ENCODE measurements at regions not wholly inside any gene's neighbourhood (a gene's known extent, or its start where the extent isn't known, plus 50 kb on each side); places are given as distances from the start of the nearest gene placed in this dataset.

Small RNAs in the stretch of these regions (small RNA-seq; reads per million reads assigned to genes)
- gene AC026951.2 (ENCODE audit: insufficient read depth in 2 of 3, insufficient read length in 3 of 3, low read depth in 2 of 3, low replicate concordance in 1 of 3) = 0 reads per million in 3 experiments
- 0 reads per million in 3 experiments for gene RF00425 (ENCODE audit: insufficient read depth in 2 of 3, insufficient read length in 3 of 3, low read depth in 2 of 3, low replicate concordance in 1 of 3)

All from HepG2 (cell line).